Stimulated activated CD8-positive, alpha-beta memory T cell treated with anti-CD3 and anti-CD28 coated beads, Interleukin-7, amount 100 ng/mL, for 48 hours (primary cell): ENCODE measurements at regions not wholly inside any gene's neighbourhood (a gene's known extent, or its start where the extent isn't known, plus 50 kb on each side); places are given as distances from the start of the nearest gene placed in this dataset.
"Not testable (repeated sequence)": the region's sequence is repeated elsewhere in the genome, so short reads cannot be mapped to it uniquely, and the experiment has no call there.

Source experiments
- DNase-seq, 2 donors: peaks; one replicate each; pipeline ENCODE4 v3.0.0-alpha.2; 2020; ENCODE audit warnings: low read depth in 1 of 2; ENCODE audit errors: extremely low read depth in 1 of 2

- DNase-seq = not testable (repeated sequence)
Measured at GRCh38 chr1:25171013-25171412, 61.3 kb downstream of the SYF2 start.

- no peak for DNase-seq
Measured at GRCh38 chr1:25170439-25170838, 61.9 kb downstream of the SYF2 start.

GRCh38 chr1:25169610-25170009 lies 62.7 kb downstream of the SYF2 start:
- no peak for DNase-seq

GRCh38 chr1:25169168-25169567 lies 63.1 kb downstream of the SYF2 start:
- DNase-seq = no peak

GRCh38 chr1:25168193-25169071 lies 63.9 kb downstream of the SYF2 start:
- DNase-seq = no peak

- DNase-seq = no peak
Measured at GRCh38 chr1:25167269-25168192, 64.8 kb downstream of the SYF2 start.

GRCh38 chr1:25166847-25167246 lies 65.5 kb downstream of the SYF2 start:
- DNase-seq = no peak

GRCh38 chr1:25163986-25164385 lies 68.3 kb downstream of the SYF2 start:
- DNase-seq = no peak

- no peak for DNase-seq
Measured at GRCh38 chr1:25161981-25162380, 70.3 kb downstream of the SYF2 start.

GRCh38 chr1:25157846-25158245 lies 74.5 kb downstream of the SYF2 start:
- DNase-seq = no peak

- DNase-seq = no peak
Measured at GRCh38 chr1:25150985-25151495, 81.3 kb downstream of the SYF2 start.

- no peak for DNase-seq
Measured at GRCh38 chr1:25148673-25149300, 83.5 kb downstream of the SYF2 start.

GRCh38 chr1:25146451-25146855 lies 85.8 kb downstream of the SYF2 start:
- DNase-seq = no peak

- DNase-seq = no peak
Measured at GRCh38 chr1:25145775-25146393, 86.4 kb downstream of the SYF2 start.

GRCh38 chr1:25140073-25140797 lies 92.1 kb downstream of the SYF2 start:
- DNase-seq = no peak

GRCh38 chr1:25137521-25138395 lies 94.5 kb downstream of the SYF2 start:
- no peak for DNase-seq

- no peak for DNase-seq
Measured at GRCh38 chr1:25137106-25137505, 95.2 kb downstream of the SYF2 start.

- no peak for DNase-seq
Measured at GRCh38 chr1:25135909-25136308, 96.4 kb downstream of the SYF2 start.
